Hematopoietic multipotent progenitor cell treated with erythropoietin and hydrocortisone succinate and interleukin-3 and kit ligand, for 6 days (in vitro differentiated cells): ENCODE measurements at regions not wholly inside any gene's neighbourhood (a gene's known extent, or its start where the extent isn't known, plus 50 kb on each side); places are given as distances from the start of the nearest gene placed in this dataset.

Experiments
- DNase-seq: peaks from one replicate; pipeline ENCODE4 v3.0.0-alpha.2; 2015

- peak; percentile 76 for DNase-seq
These were observed 156.8 kb downstream of the KCNA5 start for GRCh38 chr12:5200278-5201087.

GRCh38 chr12:5201554-5202218 lies 158.0 kb downstream of the KCNA5 start:
- DNase-seq: no peak

GRCh38 chr12:5203274-5203673 lies 159.6 kb downstream of the KCNA5 start:
- no peak for DNase-seq

- no peak for DNase-seq
These were observed 160.0 kb downstream of the KCNA5 start for GRCh38 chr12:5203720-5204119.

GRCh38 chr12:5204271-5204670 lies 160.6 kb downstream of the KCNA5 start:
- DNase-seq: no peak

GRCh38 chr12:5204831-5205230 lies 161.2 kb downstream of the KCNA5 start:
- no peak for DNase-seq

- DNase-seq: no peak
These were observed 162.9 kb downstream of the KCNA5 start for GRCh38 chr12:5206401-5207175.

- no peak for DNase-seq
These were observed 166.7 kb downstream of the KCNA5 start for GRCh38 chr12:5210179-5210922.

GRCh38 chr12:5210923-5211290 lies 167.2 kb downstream of the KCNA5 start:
- DNase-seq: no peak

GRCh38 chr12:5213336-5213735 lies 169.7 kb downstream of the KCNA5 start:
- no peak for DNase-seq

- no peak for DNase-seq
These were observed 170.3 kb downstream of the KCNA5 start for GRCh38 chr12:5213990-5214389.

- no peak for DNase-seq
These were observed 174.3 kb downstream of the KCNA5 start for GRCh38 chr12:5217936-5218335.

GRCh38 chr12:5220099-5220498 lies 176.4 kb downstream of the KCNA5 start:
- peak; percentile 73 for DNase-seq

- DNase-seq: peak; percentile 96
These were observed 177.2 kb downstream of the KCNA5 start for GRCh38 chr12:5220835-5221234.

- DNase-seq: no peak
These were observed 178.4 kb downstream of the KCNA5 start for GRCh38 chr12:5222011-5222461.

GRCh38 chr12:5222729-5223128 lies 179.1 kb downstream of the KCNA5 start:
- no peak for DNase-seq

GRCh38 chr12:5223881-5224280 lies 180.2 kb downstream of the KCNA5 start:
- no peak for DNase-seq

- no peak for DNase-seq
These were observed 182.9 kb downstream of the KCNA5 start for GRCh38 chr12:5226581-5226980.

GRCh38 chr12:5227708-5228373 lies 184.2 kb downstream of the KCNA5 start:
- DNase-seq: no peak

- DNase-seq: no peak
These were observed 186.5 kb downstream of the KCNA5 start for GRCh38 chr12:5230156-5230555.

- no peak for DNase-seq
These were observed 187.2 kb downstream of the KCNA5 start for GRCh38 chr12:5230861-5231260.

GRCh38 chr12:5232291-5232690 lies 188.6 kb downstream of the KCNA5 start:
- no peak for DNase-seq
